T-helper 9 cell (primary cell): ENCODE measurements at regions not wholly inside any gene's neighbourhood (a gene's known extent, or its start where the extent isn't known, plus 50 kb on each side); places are given as distances from the start of the nearest gene placed in this dataset.

Experiments
- DNase-seq: peaks from one replicate; pipeline ENCODE4 v3.0.0-alpha.2; 2020

GRCh38 chr1:114219172-114219868 is 65.7 kb upstream of the SYT6 start:
- DNase-seq = no peak

GRCh38 chr1:114218361-114219171 is 64.9 kb upstream of the SYT6 start:
- DNase-seq = no peak

GRCh38 chr1:114216431-114217173 is 62.9 kb upstream of the SYT6 start:
- no peak for DNase-seq

- no peak for DNase-seq
These were observed 61.8 kb upstream of the SYT6 start for GRCh38 chr1:114215436-114215835.

GRCh38 chr1:114214016-114214415 is 60.3 kb upstream of the SYT6 start:
- DNase-seq = no peak

- DNase-seq = no peak
These were observed 56.3 kb upstream of the SYT6 start for GRCh38 chr1:114209971-114210370.

- DNase-seq = no peak
These were observed 55.0 kb upstream of the SYT6 start for GRCh38 chr1:114208714-114209113.

- DNase-seq = no peak
These were observed 54.4 kb upstream of the SYT6 start for GRCh38 chr1:114208106-114208505.

- no peak for DNase-seq
These were observed 54.0 kb upstream of the SYT6 start for GRCh38 chr1:114207635-114208034.

GRCh38 chr1:114206392-114206791 is 52.7 kb upstream of the SYT6 start:
- DNase-seq = no peak

- no peak for DNase-seq
These were observed 50.0 kb upstream of the SYT6 start for GRCh38 chr1:114203595-114204128.
